Spinal cord (tissue), 9 donors: ENCODE measurements at regions not wholly inside any gene's neighbourhood (a gene's known extent, or its start where the extent isn't known, plus 50 kb on each side); places are given as distances from the start of the nearest gene placed in this dataset.

ENCODE experiments used
- DNase-seq, 6 donors: peaks; one replicate each; pipeline versions ENCODE4 v3.0.0 to v3.0.0-alpha.2; 2013 to 2015; ENCODE audit warnings: low spot score in 6 of 6, low read depth in 4 of 6
- H3K27ac ChIP-seq: one replicate; pipeline ENCODE4 v1.5.1; 2013; ENCODE audit warnings: low read depth, low read length, control low read depth
- H3K27me3 ChIP-seq: one replicate; pipeline ENCODE4 v1.6.1; 2013; ENCODE audit warnings: low read length; ENCODE audit not compliant: control insufficient read depth, insufficient read depth
- H3K36me3 ChIP-seq: one replicate; pipeline ENCODE4 v1.6.1; 2013; ENCODE audit warnings: low read length; ENCODE audit not compliant: control insufficient read depth, insufficient read depth
- H3K4me1 ChIP-seq: one replicate; pipeline ENCODE4 v1.6.1; 2013; ENCODE audit warnings: low read length; ENCODE audit not compliant: control insufficient read depth, insufficient read depth
- H3K4me3 ChIP-seq: one replicate; pipeline ENCODE4 v1.5.1; 2013; ENCODE audit warnings: low read depth, low read length, control low read depth
- H3K9me3 ChIP-seq: one replicate; pipeline ENCODE4 v1.6.1; 2013; ENCODE audit warnings: low read length; ENCODE audit not compliant: control insufficient read depth, insufficient read depth
- WGBS: methylation state at CpG from one replicate; pipeline ENCODE4 v1.1.5; 2013; ENCODE audit warnings: missing lambda C conversion rate; ENCODE audit not compliant: insufficient coverage; 5-methylcytosine and 5-hydroxymethylcytosine counted together
- donor health status: healthy.

DNA sequence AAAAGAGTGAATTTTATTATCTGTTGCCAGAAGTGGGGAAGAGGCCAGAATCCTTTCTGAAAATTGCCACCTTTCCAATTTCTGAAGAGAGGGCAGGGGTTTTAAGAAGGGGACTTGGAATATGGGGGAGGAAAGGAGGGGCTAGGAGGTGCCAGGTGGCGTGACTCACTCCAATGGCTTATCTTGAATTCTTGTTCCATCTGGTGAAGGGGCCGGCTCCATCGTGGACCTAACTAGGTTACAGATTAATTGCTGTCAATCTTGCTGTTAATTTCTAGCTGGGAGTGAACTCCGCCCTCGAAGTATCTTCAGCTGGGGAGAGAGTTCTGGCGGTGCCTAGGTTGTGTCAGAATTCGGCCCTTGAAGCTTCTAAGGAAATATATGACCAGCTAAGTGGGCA lies 138.7 kb downstream of the YTHDC2 start:
- Histone ChIP-seq H3K4me3 (no peak overlapping the region), H3K27me3 (no peaks in the 10 kb centered on the region), H3K36me3 (no peaks in the 10 kb centered on the region), H3K4me1 (no peaks in the 10 kb centered on the region), H3K9me3 (no peaks in the 10 kb centered on the region), H3K27ac (no peak overlapping the region)
- WGBS, result 90% methylated on average over 7 of the region's 7 CpGs
- DNase-seq, result no peak

DNA sequence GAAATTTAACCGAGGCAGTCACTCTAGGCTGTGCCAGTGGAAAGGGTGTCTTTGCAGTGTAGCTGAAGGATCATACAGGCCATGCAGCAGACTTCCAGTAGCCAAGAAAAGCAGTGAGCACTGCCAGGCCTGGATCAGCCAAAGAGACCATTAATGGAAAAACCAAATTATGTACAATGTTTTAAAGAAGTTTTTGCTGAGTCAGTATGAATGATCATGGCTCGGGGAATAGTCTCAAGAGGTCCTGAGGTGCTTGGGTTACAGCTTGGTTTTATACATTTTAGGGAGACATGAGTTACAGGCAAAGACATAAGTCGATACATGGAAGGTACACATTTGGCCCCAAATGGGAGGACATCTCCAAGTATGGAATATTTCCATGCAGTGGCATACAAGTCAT lies 141.3 kb downstream of the YTHDC2 start:
- Histone ChIP-seq H3K4me3 (no peak overlapping the region), H3K27me3 (no peaks in the 10 kb centered on the region), H3K27ac (no peak overlapping the region), H3K4me1 (no peaks in the 10 kb centered on the region), H3K36me3 (no peaks in the 10 kb centered on the region), H3K9me3 (no peaks in the 10 kb centered on the region)
- no peak for DNase-seq
- 96% methylated on average over 3 of the region's 3 CpGs for WGBS

DNA sequence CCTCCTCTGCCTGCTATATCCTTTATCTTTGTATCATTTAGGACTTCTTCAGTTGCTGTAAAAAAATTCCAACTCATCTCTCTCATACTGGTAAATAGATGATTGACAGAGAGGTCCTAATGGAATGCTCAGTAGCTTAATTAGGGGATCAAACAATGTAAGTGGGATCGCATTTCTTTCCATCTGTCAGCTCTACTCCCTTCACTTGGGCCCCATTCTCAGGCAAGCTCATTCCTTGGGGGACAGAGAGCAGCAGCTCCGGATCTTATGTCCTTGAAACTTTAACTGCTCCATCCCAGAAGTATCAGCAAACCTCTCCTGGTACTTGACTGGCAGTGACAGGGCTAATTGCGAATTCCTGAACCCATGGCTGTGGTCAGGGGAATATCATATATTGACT lies 146.7 kb downstream of the YTHDC2 start:
- DNase-seq, result peak in 2 of 6 donors; percentile 20 to 45
- WGBS, result 72% methylated on average over 2 of the region's 3 CpGs
- no peak overlapping the region for H3K4me3 ChIP-seq

DNA sequence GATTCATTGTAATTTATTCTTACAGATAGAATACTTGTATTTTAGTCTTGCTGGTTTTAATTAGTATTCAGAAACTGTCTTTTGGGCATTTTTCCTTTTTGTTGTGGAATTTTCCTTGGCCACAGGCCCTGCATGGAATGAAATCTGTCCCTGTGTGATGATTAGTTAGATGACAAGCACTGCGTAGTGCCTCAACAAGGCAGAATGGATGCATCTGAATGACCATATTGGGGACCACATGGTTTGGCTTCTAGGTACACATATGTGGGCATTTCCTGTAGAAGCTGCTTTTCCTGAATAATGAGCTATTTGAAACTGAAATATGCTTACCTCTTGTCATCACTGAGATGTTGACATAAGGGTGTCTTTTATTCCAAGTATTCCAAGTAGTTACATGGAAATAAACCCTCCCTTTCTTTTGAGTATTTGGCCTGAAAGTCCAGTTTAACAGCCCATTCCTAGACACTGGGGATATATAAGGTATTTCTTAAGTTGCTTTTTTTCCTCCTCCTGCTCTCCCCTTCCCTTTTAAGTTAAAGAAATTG lies 147.3 kb downstream of the YTHDC2 start:
- no peaks in the 10 kb centered on the region for H3K36me3 ChIP-seq
- H3K27me3 ChIP-seq, result no peaks in the 10 kb centered on the region
- H3K9me3 ChIP-seq, result no peaks in the 10 kb centered on the region
- H3K4me3 ChIP-seq, result no peak overlapping the region
- 67% methylated on average over 1 of the region's 1 CpG for WGBS
- DNase-seq, result peak in 2 of 6 donors; percentile 88 to 96
- H3K27ac ChIP-seq, result no peak overlapping the region
- H3K4me1 ChIP-seq, result no peaks in the 10 kb centered on the region

More for the DNA sequence above, 146.7 kb downstream of the YTHDC2 start:
- H3K27me3 ChIP-seq, result no peaks in the 10 kb centered on the region
- H3K9me3 ChIP-seq, result no peaks in the 10 kb centered on the region
- no peaks in the 10 kb centered on the region for H3K4me1 ChIP-seq
- H3K27ac ChIP-seq, result no peak overlapping the region
- H3K36me3 ChIP-seq, result no peaks in the 10 kb centered on the region

DNA sequence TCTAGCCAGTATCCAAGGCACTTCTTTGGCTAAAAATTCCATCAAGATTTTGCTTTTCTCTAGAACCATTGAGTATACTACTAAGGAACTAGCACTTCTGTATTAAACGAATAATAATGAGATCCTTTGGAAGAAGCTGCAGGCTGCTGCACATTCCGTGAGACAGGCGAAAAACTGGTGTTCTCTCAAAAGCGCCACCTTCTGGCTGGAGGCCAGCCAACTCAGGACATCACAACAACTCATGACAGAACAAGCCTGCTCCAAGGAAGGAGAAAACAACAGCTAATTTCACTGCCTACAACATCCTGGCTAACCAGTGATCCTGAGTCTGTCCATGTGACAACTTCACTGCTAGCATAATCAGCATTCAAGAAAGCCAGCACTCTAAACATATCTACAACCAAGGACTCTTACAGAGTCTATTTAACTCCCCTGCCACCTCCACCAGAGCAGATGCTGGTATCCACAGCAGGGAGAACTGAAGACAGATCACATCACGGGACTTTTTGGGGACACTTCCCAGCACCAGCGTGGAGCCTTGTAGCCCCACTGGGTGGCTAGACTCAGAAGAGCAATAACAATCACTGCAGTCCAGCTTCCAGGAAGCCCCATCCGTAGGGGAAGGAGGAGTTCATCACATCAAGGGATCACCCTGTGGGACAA lies 150.5 kb downstream of the YTHDC2 start:
- Histone ChIP-seq H3K27ac (no peak overlapping the region), H3K4me1 (no peaks in the 10 kb centered on the region), H3K27me3 (no peaks in the 10 kb centered on the region), H3K36me3 (no peaks in the 10 kb centered on the region), H3K4me3 (no peak overlapping the region), H3K9me3 (no peaks in the 10 kb centered on the region)
- 65% methylated on average over 5 of the region's 7 CpGs for WGBS
- DNase-seq, result no peak

DNA sequence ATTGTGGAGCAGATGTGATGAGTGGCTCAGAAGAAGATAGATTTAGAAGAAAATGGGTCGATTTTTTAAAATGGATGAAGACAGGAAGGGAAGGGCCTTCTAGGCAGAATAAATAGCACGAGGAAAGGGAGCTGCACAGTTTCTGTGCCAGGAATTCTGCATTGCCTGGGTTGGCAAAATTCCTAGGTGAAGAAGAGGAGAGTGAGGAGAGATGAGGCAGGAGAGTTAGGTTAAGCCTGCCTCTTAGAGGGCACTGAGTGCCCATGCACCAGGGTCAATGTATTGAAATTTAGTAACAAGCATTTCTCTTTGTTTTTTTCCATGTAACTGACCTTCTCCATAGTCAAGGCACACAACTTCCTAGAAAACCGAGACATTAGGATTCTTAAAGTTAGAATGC lies 159.5 kb downstream of the YTHDC2 start:
- no peaks in the 10 kb centered on the region for H3K36me3 ChIP-seq
- no peaks in the 10 kb centered on the region for H3K27me3 ChIP-seq
- no peak for DNase-seq
- 60% methylated on average over 2 of the region's 3 CpGs for WGBS
- H3K4me3 ChIP-seq, result no peak overlapping the region
- H3K9me3 ChIP-seq, result no peaks in the 10 kb centered on the region
- H3K27ac ChIP-seq, result no peak overlapping the region
- H3K4me1 ChIP-seq, result no peaks in the 10 kb centered on the region

DNA sequence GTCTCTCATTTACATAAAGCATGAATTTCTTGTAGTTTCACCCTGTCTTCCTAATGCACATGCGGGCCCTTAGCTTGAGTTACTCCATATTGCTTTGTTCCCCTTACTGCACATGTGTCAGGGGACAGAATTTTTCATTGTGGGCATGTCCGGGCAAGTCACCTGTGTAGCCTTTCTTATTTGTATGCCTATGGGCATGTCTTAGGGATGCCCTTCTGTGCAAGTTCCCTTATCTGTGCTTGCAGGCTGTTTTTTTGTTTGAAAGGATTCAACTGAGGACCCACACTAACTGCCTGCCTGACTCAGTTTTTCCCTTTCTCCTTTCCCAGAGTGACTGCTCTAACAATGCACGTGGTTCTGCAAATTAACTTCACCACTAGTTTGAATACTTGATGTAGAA lies 161.7 kb downstream of the YTHDC2 start:
- H3K36me3 ChIP-seq, result no peaks in the 10 kb centered on the region
- no peaks in the 10 kb centered on the region for H3K9me3 ChIP-seq
- WGBS, result no CpG with 5 or more reads among the region's 3 CpGs
- H3K4me1 ChIP-seq, result no peaks in the 10 kb centered on the region
- H3K27me3 ChIP-seq, result no peaks in the 10 kb centered on the region
- H3K27ac ChIP-seq, result no peak overlapping the region
- no peak for DNase-seq
- H3K4me3 ChIP-seq, result no peak overlapping the region

DNA sequence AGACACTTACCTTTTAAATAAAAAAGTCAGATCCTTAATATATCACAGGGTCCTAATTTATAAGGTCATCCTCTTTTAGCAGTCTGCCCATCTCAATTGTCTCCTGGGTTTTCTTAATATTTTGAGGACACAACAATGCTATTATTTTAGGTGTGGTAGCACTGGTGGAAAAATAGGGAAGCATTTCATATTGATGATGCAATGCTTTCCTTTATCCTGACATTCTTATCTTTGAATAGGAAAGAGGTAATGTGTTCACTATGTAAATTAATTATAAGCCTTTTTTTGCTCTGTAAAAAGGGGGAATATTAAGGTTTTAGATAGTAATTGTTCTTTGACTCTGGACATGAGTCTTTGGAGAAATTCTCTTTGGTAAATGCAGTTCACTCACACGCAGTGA lies 164.7 kb downstream of the YTHDC2 start:
- DNase-seq, result no peak
- WGBS, result no CpG with 5 or more reads among the region's 1 CpG
- Histone ChIP-seq H3K4me3 (no peak overlapping the region), H3K36me3 (no peaks in the 10 kb centered on the region), H3K27me3 (no peaks in the 10 kb centered on the region), H3K27ac (no peak overlapping the region), H3K9me3 (no peaks in the 10 kb centered on the region), H3K4me1 (peaks cover 4% of the 10 kb centered on the region)

DNA sequence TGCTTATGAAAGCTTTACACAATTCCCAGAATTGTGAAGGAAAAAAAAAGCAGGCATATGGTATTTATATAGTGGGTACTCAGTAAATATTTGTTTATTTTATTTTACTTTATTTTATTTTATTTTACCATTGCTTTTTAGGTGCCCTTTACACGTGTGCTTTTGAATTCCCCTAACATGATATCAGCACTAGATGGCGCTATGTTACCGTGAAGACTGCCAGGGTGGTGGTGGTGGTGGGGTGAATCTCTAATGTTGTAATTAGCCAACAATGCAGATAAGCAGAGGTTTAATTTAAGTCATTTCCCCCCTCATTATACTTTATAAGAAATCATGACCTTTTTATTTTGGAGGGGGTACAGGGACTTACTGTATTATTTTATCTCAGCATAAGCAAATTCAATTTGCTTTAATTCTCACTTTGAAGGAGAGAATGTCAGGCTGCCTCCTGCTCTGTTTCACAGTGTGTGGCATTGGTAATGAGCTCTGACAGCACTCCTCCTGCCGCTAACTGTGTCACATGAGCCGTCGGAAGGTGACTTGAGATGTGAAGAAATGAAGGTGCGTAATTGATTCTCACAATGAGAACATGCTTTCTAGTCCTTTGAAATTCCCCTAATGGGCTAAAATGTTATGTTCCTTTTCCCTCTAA lies 165.6 kb downstream of the YTHDC2 start:
- Histone ChIP-seq H3K4me3 (no peak overlapping the region), H3K36me3 (no peaks in the 10 kb centered on the region), H3K27ac (no peak overlapping the region), H3K27me3 (no peaks in the 10 kb centered on the region), H3K9me3 (no peaks in the 10 kb centered on the region), H3K4me1 (peaks cover 4% of the 10 kb centered on the region)
- peak in 5 of 6 donors; percentile 64 to 95 (median 74) for DNase-seq
- no CpG with 5 or more reads among the region's 7 CpGs for WGBS

DNA sequence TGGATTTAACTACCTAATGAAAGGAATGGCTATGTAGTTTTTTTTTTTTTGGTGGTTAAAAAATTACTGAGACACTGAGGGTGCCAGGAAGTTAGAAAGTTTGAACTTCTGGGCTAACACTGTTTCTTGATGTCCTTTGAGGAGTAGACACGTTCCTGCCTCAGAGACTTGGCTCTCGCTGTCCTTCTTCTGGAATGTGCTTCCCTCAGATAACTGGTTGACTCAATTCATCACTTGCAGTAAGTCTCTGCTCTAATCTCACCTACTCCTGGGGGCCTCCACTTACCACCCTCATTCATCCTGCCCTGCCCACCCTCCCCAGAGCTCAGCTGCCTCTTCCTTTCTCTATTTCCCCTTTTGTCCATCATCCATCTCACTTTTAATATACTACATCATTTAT lies 167.0 kb downstream of the YTHDC2 start:
- Histone ChIP-seq H3K4me3 (no peak overlapping the region), H3K27me3 (no peaks in the 10 kb centered on the region), H3K4me1 (peaks cover 4% of the 10 kb centered on the region), H3K9me3 (no peaks in the 10 kb centered on the region), H3K27ac (no peak overlapping the region), H3K36me3 (no peaks in the 10 kb centered on the region)
- DNase-seq, result no peak
- WGBS, result 61% methylated on average over 2 of the region's 2 CpGs
